Fibroblast of mammary gland (primary cell): ENCODE measurements at regions not wholly inside any gene's neighbourhood (a gene's known extent, or its start where the extent isn't known, plus 50 kb on each side); places are given as distances from the start of the nearest gene placed in this dataset.

Experiments used
- DNase-seq: peaks from one replicate; pipeline ENCODE4 v3.0.0-alpha.2; 2010; ENCODE audit warnings: low read depth
- H3K4me3 ChIP-seq: 2 replicates; pipeline ENCODE4 v1.5.1; 2011; ENCODE audit warnings: low read depth, mild to moderate bottlenecking, low read length, moderate library complexity; ENCODE audit not compliant: control insufficient read depth
- CTCF ChIP-seq: conservative IDR thresholded peaks from 2 replicates; pipeline ENCODE4 v1.5.1; 2011; ENCODE audit warnings: low read depth, low read length, inconsistent platforms; ENCODE audit not compliant: control insufficient read depth, insufficient read depth

- TF ChIP-seq CTCF = no peak
- no peak for DNase-seq
- no peak overlapping the region for H3K4me3 ChIP-seq
These were observed 533.1 kb upstream of the TENM3 start for GRCh38 chr4:181710143-181710542.

GRCh38 chr4:181711387-181711786 lies 531.8 kb upstream of the TENM3 start:
- no peak for TF ChIP-seq CTCF
- no peak overlapping the region for H3K4me3 ChIP-seq
- DNase-seq = no peak

- peak; percentile 3 for DNase-seq
- TF ChIP-seq CTCF = no peak
- no peak overlapping the region for H3K4me3 ChIP-seq
These were observed 514.8 kb upstream of the TENM3 start for GRCh38 chr4:181728305-181728966.

- no peak for DNase-seq
- no peak for TF ChIP-seq CTCF
- H3K4me3 ChIP-seq = no peak overlapping the region
These were observed 511.3 kb upstream of the TENM3 start for GRCh38 chr4:181731900-181732299.

GRCh38 chr4:181737744-181738143 lies 505.5 kb upstream of the TENM3 start:
- H3K4me3 ChIP-seq = no peak overlapping the region
- DNase-seq = no peak
- no peak for TF ChIP-seq CTCF

- H3K4me3 ChIP-seq = no peak overlapping the region
- no peak for TF ChIP-seq CTCF
- no peak for DNase-seq
These were observed 504.2 kb upstream of the TENM3 start for GRCh38 chr4:181739031-181739430.

- no peak overlapping the region for H3K4me3 ChIP-seq
- no peak for TF ChIP-seq CTCF
- no peak for DNase-seq
These were observed 501.7 kb upstream of the TENM3 start for GRCh38 chr4:181741513-181741912.
